Keratinocyte (primary cell): ENCODE measurements at regions not wholly inside any gene's neighbourhood (a gene's known extent, or its start where the extent isn't known, plus 50 kb on each side); places are given as distances from the start of the nearest gene placed in this dataset.

Source experiments
- DNase-seq: peaks from one replicate; pipeline ENCODE4 v3.0.0-alpha.2; 2011; ENCODE audit warnings: low read depth, missing footprints, low spot score
- FAIRE-seq: peaks from 2 replicates; lab custom pipeline; 2011; peaks lifted over from hg19 to GRCh38; lab: Jason Lieb, UNC
- H2AFZ ChIP-seq: 2 replicates; pipeline ENCODE4 v1.6.0; 2012; ENCODE audit warnings: low read length, control low read depth, inconsistent platforms; ENCODE audit not compliant: control insufficient read depth
- H3K27ac ChIP-seq: 2 replicates; pipeline ENCODE4 v1.5.1; 2011; ENCODE audit warnings: low read length; ENCODE audit not compliant: control insufficient read depth, insufficient read depth
- H3K27me3 ChIP-seq: 3 replicates; pipeline ENCODE4 v1.6.0; 2011; ENCODE audit warnings: low read length; ENCODE audit not compliant: control insufficient read depth, insufficient read depth; ENCODE audit errors: extremely low read depth
- H3K36me3 ChIP-seq, 2 experiments: 2 replicates in 1 of 2; 3 replicates in 1 of 2; pipeline ENCODE4 v1.5.1; 2011; ENCODE audit warnings: low read length in 2 of 2, mild to moderate bottlenecking in 1 of 2; ENCODE audit not compliant: control insufficient read depth in 2 of 2, insufficient read depth in 2 of 2; ENCODE audit errors: extremely low read depth in 1 of 2
- H3K4me1 ChIP-seq: 3 replicates; pipeline ENCODE4 v1.5.1; 2011; ENCODE audit warnings: low read length; ENCODE audit not compliant: control insufficient read depth, insufficient read depth; ENCODE audit errors: extremely low read depth
- H3K4me2 ChIP-seq: 3 replicates; pipeline ENCODE4 v1.6.0; 2011; ENCODE audit warnings: low read depth, low read length; ENCODE audit not compliant: control insufficient read depth, insufficient read depth; ENCODE audit errors: extremely low read depth
- H3K4me3 ChIP-seq, 3 experiments: fragments of 200-600 bp in 1 of 3; sonication (generic) in 1 of 3; 2 replicates in 2 of 3; 3 replicates in 1 of 3; pipeline ENCODE4 v1.5.1; 2011 to 2016; ENCODE audit warnings: low read length in 3 of 3, mild to moderate bottlenecking in 3 of 3, control low read depth in 2 of 3, inconsistent platforms in 1 of 3, low read depth in 1 of 3, mixed read lengths in 1 of 3, mixed run types in 1 of 3, moderate library complexity in 1 of 3; ENCODE audit not compliant: control insufficient read depth in 2 of 3, insufficient read depth in 2 of 3; ENCODE audit errors: extremely low read depth in 1 of 3
- H3K79me2 ChIP-seq: 2 replicates; pipeline ENCODE4 v1.6.0; 2012; ENCODE audit warnings: low read length; ENCODE audit not compliant: control insufficient read depth, insufficient read depth
- H3K9ac ChIP-seq: 3 replicates; pipeline ENCODE4 v1.6.0; 2011; ENCODE audit warnings: low read length; ENCODE audit not compliant: control insufficient read depth, insufficient read depth; ENCODE audit errors: extremely low read depth
- H3K9me1 ChIP-seq: 3 replicates; pipeline ENCODE4 v1.6.0; 2011; ENCODE audit warnings: low read length; ENCODE audit not compliant: control insufficient read depth, insufficient read depth; ENCODE audit errors: extremely low read depth
- H3K9me3 ChIP-seq: 2 replicates; pipeline ENCODE4 v1.5.1; 2012; ENCODE audit warnings: low read depth, low read length; ENCODE audit not compliant: control insufficient read depth
- H4K20me1 ChIP-seq: 3 replicates; pipeline ENCODE4 v1.6.0; 2011; ENCODE audit warnings: low read length; ENCODE audit not compliant: control insufficient read depth, insufficient read depth; ENCODE audit errors: extremely low read depth
- EZH2 ChIP-seq: IDR thresholded peaks from one replicate; pipeline ENCODE4 v1.6.1; 2012; ENCODE audit warnings: inconsistent platforms, mild to moderate bottlenecking, low read length, moderate library complexity
- dilution Hi-C: fragments of 300-500 bp; cut with MboI; formaldehyde crosslinking; loops from one replicate; pipeline ENCODE4 v1.7.0; 2020; ENCODE audit warnings: low sequenced_read_pairs; ENCODE audit not compliant: extremely low pct_ligation_motif_present
- TF ChIP-seq, protein P1 (sequence below), 3 experiments: IDR thresholded peaks in 1 of 3; conservative IDR thresholded peaks in 1 of 3; optimal IDR thresholded peaks in 1 of 3; 2 replicates in 2 of 3; 3 replicates in 1 of 3; pipeline versions ENCODE3 to v1.5.1; 2011; ENCODE audit warnings: low read length in 3 of 3, mild to moderate bottlenecking in 3 of 3, moderate library complexity in 2 of 3, control low read depth in 1 of 3, inconsistent platforms in 1 of 3; ENCODE audit not compliant: insufficient read depth in 2 of 3; ENCODE audit errors: extremely low read depth in 1 of 3

DNA sequence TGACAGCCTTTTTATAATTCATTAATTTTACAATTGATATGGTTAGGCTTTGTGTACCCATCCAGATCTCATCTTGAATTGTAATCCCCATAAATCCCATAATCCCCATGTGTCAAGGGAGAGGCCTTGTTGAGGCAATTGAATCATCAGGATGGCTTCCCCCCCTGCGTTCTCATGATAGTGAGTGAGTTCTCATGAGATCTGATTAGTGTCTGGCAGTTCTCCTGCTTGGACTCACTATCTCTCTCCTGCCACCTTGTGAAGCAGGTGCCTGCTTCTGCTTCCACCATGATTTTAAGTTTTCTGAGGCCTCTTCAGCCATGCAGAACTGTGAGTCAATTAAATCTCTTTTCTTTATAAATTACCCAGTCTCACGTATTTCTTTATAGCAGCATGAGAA lies 165.7 kb upstream of the GNAI1 start:
- no peak for TF ChIP-seq EZH2
- TF ChIP-seq, protein P1, sequence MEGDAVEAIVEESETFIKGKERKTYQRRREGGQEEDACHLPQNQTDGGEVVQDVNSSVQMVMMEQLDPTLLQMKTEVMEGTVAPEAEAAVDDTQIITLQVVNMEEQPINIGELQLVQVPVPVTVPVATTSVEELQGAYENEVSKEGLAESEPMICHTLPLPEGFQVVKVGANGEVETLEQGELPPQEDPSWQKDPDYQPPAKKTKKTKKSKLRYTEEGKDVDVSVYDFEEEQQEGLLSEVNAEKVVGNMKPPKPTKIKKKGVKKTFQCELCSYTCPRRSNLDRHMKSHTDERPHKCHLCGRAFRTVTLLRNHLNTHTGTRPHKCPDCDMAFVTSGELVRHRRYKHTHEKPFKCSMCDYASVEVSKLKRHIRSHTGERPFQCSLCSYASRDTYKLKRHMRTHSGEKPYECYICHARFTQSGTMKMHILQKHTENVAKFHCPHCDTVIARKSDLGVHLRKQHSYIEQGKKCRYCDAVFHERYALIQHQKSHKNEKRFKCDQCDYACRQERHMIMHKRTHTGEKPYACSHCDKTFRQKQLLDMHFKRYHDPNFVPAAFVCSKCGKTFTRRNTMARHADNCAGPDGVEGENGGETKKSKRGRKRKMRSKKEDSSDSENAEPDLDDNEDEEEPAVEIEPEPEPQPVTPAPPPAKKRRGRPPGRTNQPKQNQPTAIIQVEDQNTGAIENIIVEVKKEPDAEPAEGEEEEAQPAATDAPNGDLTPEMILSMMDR (optimal IDR thresholded peaks at IDR 0.05 in 1 of 3, IDR thresholded peaks at IDR 0.05 in 1 of 3, conservative IDR thresholded peaks at IDR 0.05 in 1 of 3; ENCODE audit: extremely low read depth in 1 of 3, insufficient read depth in 2 of 3, low read length in 3 of 3) = no peak
- Histone ChIP-seq H3K9me3 (no peaks in the 10 kb centered on the region), H3K9me1 (no peaks in the 10 kb centered on the region), H3K79me2 (no peaks in the 10 kb centered on the region), H2AFZ (no peak overlapping the region), H3K27me3 (no peaks in the 10 kb centered on the region), H3K4me1 (no peaks in the 10 kb centered on the region), H3K9ac (no peak overlapping the region), H3K36me3 (no peaks in the 10 kb centered on the region), H3K4me3 (no peak overlapping the region), H4K20me1 (no peaks in the 10 kb centered on the region), H3K4me2 (no peak overlapping the region), H3K27ac (no peak overlapping the region)
- dilution Hi-C loops = no loop called here
- DNase-seq = no peak
- FAIRE-seq = no peak

DNA sequence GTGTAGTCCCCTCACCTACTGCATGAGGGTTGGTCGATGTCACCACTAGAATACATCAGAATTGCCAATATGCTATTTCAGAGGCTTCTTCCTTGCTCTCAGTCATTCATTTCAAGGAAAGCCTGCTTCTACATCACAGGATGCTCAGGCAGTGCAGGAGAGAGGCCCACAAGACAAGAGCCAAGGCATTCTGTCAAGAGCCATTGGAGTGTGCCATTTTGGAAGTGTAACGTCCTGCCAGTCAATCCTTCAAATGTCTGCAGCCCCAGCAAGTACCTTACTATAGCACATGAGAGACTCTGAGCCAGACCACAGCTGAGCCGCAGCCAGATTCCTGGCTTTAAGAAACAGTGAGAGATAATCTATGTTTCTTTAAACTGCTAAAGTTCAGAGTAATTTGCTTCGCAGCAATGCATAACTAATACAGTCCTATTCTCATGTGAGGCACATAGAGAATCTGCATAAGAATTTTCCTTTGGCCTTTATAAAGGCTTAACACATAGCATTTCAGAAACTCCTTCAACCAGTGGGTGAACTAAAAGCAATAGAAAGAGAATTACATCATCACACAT lies 166.5 kb upstream of the GNAI1 start:
- dilution Hi-C loops = no loop called here
- no peak overlapping the region for H2AFZ ChIP-seq

More for the DNA sequence above, 166.5 kb upstream of the GNAI1 start:
- H3K27me3 ChIP-seq = no peaks in the 10 kb centered on the region
- H3K9ac ChIP-seq = no peak overlapping the region
- FAIRE-seq = no peak
- H3K27ac ChIP-seq = no peak overlapping the region
- H3K9me1 ChIP-seq = no peaks in the 10 kb centered on the region
- H3K36me3 ChIP-seq = no peaks in the 10 kb centered on the region
- H3K9me3 ChIP-seq = no peaks in the 10 kb centered on the region
- H3K4me2 ChIP-seq = no peak overlapping the region
- no peaks in the 10 kb centered on the region for H3K4me1 ChIP-seq
- no peaks in the 10 kb centered on the region for H3K79me2 ChIP-seq
- no peaks in the 10 kb centered on the region for H4K20me1 ChIP-seq
- no peak for DNase-seq
- H3K4me3 ChIP-seq = no peak overlapping the region
- no peak for TF ChIP-seq EZH2
- TF ChIP-seq, protein P1 (optimal IDR thresholded peaks at IDR 0.05 in 1 of 3, IDR thresholded peaks at IDR 0.05 in 1 of 3, conservative IDR thresholded peaks at IDR 0.05 in 1 of 3; ENCODE audit: extremely low read depth in 1 of 3, insufficient read depth in 2 of 3, low read length in 3 of 3) = no peak
